HG03575 (cell line): ENCODE measurements at regions not wholly inside any gene's neighbourhood (a gene's known extent, or its start where the extent isn't known, plus 50 kb on each side); places are given as distances from the start of the nearest gene placed in this dataset.
"Not testable (repeated sequence)": the region's sequence is repeated elsewhere in the genome, so short reads cannot be mapped to it uniquely, and the experiment has no call there.

Experiments
- ATAC-seq: cut with Tn5 transposase; IDR thresholded peaks from one replicate; pipeline ENCODE4 v1.9.1; 2021; ENCODE audit not compliant: unreplicated experiment, insufficient number of reproducible peaks, low FRiP score; ENCODE audit errors: extremely low read depth

DNA sequence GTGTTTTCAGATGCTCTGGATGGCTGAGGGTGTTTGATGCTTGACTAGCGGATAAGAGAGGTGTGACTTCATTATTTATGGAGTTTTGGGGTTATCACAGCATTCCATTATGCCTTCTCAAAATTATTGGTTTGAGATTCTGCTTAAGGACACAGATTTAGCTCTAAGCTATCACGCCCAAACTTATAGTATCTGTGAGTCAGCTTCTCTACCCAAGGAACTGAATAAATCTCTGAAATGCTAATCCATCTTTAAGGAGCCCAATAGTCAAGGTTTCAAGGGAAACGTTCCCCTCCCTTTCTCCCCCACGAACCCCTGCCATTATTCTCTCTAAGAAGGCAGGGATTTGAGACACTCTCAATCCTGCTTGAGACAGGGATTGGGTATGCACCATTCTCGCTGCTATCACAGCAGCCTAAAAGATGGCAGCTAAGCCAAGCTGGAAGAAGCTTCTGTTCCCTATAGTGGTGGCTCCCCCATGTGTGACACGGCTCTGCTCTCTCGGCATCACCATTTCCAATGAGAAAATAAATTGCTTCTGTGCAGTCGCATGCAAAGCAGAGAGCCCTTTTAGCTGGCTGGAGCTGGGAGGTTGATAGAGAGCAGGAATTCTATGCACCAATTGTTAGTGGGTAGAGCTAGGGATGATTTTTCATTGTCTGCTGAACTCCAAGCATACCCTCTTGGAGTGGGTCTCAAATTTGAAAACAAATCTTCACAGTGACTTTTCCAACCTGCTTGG lies 151.1 kb downstream of the IL20RB start:
- no peak for ATAC-seq

DNA sequence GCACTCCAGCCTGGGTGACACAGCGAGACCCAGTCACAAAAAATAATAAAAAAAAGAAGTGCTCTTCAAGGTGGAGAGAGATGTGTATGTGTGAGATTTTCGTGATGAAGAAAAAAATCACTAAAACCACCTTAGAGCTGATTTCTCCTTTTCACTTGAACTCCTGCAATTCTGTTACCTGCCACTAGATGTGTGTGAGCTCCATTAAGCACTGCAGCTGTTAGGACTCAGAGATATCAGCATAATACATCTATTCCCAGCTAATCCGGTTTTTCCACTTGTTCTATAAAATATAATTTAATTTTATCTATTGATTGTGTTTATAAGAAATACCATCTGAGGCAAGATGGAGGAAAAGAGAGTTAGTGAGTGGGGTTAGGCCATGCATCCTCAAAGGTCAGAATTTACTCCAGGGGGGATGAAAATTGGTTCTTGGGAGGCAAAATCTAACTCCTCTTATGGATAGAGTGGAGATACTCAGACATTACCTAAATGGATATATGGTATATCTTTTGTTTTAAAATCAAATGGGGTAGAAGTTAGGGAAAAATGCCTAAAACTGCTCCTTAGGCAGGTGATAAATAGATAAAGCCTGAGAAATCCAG lies 152.7 kb downstream of the IL20RB start:
- no peak for ATAC-seq

GRCh38 chr3:137111497-137111896 lies 153.7 kb downstream of the IL20RB start:
- ATAC-seq = no peak

DNA sequence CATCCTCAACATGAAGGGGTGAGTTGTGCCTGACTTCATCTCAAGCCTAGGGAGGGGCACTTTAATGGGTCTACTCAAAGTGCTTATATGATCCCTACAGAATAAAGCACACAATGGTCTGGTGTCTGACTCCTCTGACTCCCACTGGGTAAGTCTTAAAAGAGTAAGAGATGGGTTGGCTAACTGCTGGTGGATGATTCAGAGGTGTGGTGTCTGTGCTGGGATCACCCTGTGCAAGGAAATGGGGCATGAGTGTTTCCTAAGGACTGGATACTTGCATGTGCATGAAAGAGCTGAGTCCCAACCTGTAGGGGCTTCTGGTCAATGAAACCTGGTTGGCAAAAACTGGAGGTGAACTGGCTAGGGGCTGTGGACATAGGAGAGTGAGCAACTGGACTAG lies 158.8 kb downstream of the IL20RB start:
- no peak for ATAC-seq

GRCh38 chr3:137121704-137122314 lies 164.0 kb downstream of the IL20RB start:
- ATAC-seq = no peak

DNA sequence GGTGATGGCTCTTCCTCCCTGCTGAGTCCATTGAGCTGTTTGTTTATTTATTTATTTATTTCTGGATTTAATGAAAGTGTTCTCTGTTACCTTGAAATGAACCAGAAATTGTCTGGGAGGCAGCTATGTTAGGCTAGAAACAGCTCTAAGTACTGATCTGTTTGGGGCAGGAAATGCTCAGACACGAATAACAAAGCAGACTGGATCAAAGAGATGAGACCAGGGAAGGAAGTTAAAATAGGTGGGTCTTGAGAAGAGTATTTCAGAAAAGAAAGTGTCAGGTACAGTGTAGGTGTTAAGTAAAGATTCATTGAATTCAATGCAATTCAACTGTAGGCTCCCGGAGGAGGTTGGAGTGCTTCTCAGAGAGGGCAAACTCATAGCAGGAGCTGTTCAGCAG lies 173.3 kb downstream of the IL20RB start:
- ATAC-seq = no peak

GRCh38 chr3:137134431-137134830 lies 176.6 kb downstream of the IL20RB start:
- no peak for ATAC-seq

DNA sequence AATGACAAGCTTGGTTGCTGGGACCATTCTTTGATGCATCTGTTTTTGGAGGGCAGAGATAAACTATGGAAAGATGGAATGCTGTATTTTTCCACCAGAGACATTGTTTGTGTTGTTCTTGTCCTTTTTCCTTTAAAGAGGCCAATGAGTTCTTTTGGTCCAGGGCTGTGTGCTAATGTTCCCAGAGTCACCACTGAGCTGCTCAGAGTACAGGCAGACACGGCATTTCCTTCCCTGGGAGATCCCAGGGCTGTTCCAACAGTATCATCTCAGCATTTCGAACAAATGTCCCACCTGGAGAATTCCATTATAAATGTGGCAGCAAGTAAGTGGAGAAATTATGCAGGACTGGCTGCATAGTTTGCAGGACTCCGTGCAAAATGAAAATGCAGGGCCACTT lies 190.6 kb downstream of the IL20RB start:
- no peak for ATAC-seq

- ATAC-seq = no peak
These were observed 191.1 kb downstream of the IL20RB start for GRCh38 chr3:137148917-137149316.

GRCh38 chr3:137150825-137151224 lies 193.0 kb downstream of the IL20RB start:
- ATAC-seq = no peak

DNA sequence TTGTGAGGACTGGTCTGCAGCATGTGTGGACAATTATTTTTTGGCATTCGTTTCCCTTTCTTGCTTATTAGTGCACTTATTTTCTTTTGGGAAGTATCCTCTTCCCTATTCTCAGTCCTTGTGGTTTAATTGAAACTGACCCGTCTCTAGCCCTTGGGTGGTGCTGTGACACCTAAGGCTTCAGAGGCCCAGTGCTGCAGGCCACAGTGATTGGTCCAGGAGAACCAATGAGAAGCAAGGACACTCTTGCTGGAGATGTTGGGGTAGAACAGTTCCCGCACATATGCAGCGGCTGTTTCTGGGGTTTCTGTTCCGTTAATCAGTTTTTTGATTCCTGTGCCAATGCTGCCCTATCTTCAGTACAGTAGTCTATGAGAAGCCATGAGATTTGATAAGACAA lies 195.3 kb downstream of the IL20RB start:
- ATAC-seq = not testable (repeated sequence)

- no peak for ATAC-seq
These were observed 205.6 kb downstream of the IL20RB start for GRCh38 chr3:137163241-137163871.

DNA sequence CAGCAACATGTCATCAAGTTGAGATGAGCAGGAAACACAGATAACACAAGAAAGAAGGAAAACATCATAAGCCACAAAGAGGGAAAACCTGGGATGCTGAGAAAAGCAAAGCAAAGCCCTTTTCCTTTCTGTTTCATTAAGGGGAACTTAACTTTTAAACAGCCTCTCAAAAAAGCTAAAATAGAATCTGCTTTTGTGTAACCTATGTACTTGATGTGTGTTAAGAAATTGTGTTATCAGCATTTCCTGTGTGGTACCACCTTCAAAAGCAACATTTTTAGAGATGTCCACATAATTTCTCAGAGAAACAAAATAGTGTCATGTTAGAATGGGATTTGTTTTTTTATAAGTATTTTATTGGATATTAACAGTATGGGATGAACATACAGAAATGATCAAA lies 206.2 kb downstream of the IL20RB start:
- ATAC-seq = no peak

DNA sequence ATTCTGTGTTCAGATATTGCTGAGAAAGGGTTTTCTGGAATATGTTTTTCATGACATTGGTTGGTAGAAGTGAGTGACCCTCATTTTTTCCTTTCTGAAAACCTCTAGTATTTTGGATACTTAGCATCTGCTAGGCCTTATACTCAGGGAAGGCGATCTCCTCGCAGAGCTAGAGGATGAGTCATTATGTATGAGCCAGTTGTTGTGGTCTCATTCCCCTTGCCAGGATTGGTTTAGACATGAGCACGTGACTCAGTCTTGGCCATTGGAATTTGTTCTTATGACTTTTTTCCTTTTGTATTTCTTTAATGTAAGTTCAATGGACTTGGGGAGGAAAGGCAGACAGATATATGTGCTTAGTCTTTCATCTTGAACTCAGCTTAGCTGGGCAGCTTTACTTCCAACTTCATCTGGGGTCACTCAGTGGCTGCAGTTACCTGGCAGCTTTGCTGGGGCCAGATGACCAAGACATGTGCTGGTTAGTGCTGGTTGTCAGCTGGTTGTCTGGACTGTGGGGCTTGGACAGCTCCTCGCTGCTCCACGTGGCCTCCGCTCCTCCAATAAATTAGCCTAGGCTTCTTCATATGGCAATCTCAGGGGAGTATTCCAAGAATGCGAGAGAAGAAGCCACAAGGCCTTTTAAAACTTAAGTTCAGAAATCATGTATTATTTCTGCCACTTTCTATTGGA lies 207.5 kb downstream of the IL20RB start:
- ATAC-seq = no peak

DNA sequence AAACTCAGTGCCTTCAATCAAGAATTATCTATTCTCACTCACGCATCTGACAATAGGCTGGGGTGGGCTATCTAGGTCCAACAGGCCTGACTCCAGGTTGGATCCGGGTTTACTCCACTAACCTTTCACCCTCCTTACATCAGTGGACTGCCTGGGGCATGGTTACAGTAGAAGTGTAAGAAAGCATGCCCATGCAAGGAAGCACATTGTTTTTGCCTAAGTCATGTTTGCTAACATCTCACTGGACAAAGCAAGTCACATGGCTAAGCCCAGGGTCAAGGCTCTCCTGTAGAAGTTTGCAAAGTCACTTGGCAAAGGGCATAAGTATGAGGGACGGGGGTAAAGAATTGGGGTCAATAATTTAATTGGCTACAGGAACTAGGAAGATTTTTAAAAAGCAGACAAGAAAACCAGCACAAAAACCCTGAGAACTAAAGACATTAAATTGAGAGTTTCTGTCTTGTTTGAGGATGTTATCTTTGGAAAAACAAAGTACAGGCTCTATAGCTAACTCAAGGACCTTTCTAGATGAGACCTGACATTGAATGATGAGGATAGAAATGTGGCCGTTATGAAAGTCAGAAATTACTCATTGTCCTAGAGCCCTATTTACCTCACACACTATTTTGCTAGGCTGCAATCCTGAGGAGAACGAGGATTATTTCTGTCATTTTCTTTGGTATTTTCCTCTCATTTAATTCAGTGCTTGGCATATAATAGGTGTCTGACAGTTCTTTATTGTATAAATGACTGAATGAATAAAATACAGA lies 214.2 kb downstream of the IL20RB start:
- ATAC-seq = no peak

GRCh38 chr3:137172728-137173127 lies 214.9 kb downstream of the IL20RB start:
- ATAC-seq = no peak

GRCh38 chr3:137174514-137174913 lies 216.7 kb downstream of the IL20RB start:
- ATAC-seq = no peak

DNA sequence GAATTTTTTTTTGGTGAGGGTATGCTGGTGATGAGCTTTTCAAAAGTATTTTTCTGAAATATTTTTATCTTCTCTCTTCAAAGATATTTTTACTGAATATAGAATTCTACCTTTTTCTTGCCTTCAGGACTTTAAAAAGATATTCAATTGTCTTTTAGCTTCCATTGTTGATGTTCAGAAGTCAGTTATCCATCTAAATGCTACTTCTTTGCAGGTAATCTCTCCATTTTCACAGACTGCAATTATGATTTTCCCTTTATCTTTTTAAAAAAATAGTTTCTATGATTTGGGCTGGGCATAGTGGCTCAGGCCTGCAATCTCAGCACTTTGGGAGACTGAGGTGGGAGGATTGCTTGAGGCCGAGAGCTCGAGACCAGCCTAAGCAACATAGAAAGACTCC lies 222.4 kb downstream of the IL20RB start:
- no peak for ATAC-seq
